K562 (cell line): ENCODE measurements at regions not wholly inside any gene's neighbourhood (a gene's known extent, or its start where the extent isn't known, plus 50 kb on each side); places are given as distances from the start of the nearest gene placed in this dataset.

Source experiments
- ATAC-seq: fragments of 200-7000 bp; cut with Tn5 transposase; 3 replicates; pipeline ENCODE4 v1.9.1; 2020; ENCODE audit warnings: moderate library complexity
- BruUV-seq: library from RNA; stranded (reverse); fragments of 400-500 nt; replicated peaks from 2 replicates; lab custom pipeline; 2021; lab: Mats Ljungman, UMichigan
- CTCF ChIA-PET: fragments of 300-600 bp; formaldehyde crosslinking; extraction: SDS; loops from one replicate; lab custom pipeline; 2021; ENCODE audit warnings: low intra/inter-chr PET ratio; lab: Yijun Ruan, JAX
- POLR2A ChIA-PET: fragments of 300-600, 350-650 bp; sonication (Branson Sonifier 250); formaldehyde crosslinking; extraction: SDS; loops from one replicate; lab custom pipeline; 2021; ENCODE audit warnings: antibody characterized with exemption, inconsistent platforms; lab: Yijun Ruan, JAX
- DNase-seq, 4 experiments: peaks; one replicate each; pipeline versions ENCODE4 v3.0.0 to v3.0.0-alpha.2; 2011 to 2018; ENCODE audit warnings: low spot score in 3 of 4, mixed read lengths in 3 of 4; ENCODE audit errors: extremely low read depth in 1 of 4
- FAIRE-seq: peaks from 2 replicates; lab custom pipeline; 2011; peaks lifted over from hg19 to GRCh38; lab: Jason Lieb, UNC
- H2AFZ ChIP-seq: 2 replicates; pipeline ENCODE4 v1.6.0; 2011; ENCODE audit warnings: low read depth, low read length, control low read depth, inconsistent platforms
- H3K27ac ChIP-seq: fragments of 200-600 bp; 3 replicates; pipeline ENCODE4 v1.8.0; 2011; ENCODE audit warnings: low read depth, mild to moderate bottlenecking, control low read depth, inconsistent platforms, low read length, moderate library complexity, mixed read lengths; ENCODE audit errors: extremely low read depth
- H3K27me3 ChIP-seq, 2 experiments: fragments of 300-600 bp in 1 of 2; 2 replicates in 1 of 2; 3 replicates in 1 of 2; pipeline versions ENCODE4 v1.6.0 to v1.8.0; 2011; ENCODE audit warnings: inconsistent platforms in 2 of 2, low read length in 2 of 2, mild to moderate bottlenecking in 1 of 2, mixed read lengths in 1 of 2, moderate library complexity in 1 of 2; ENCODE audit not compliant: control insufficient read depth in 2 of 2, insufficient read depth in 2 of 2
- H3K36me3 ChIP-seq: fragments of 300-600 bp; 3 replicates; pipeline ENCODE4 v1.8.0; 2011; ENCODE audit warnings: mild to moderate bottlenecking, low read length, inconsistent platforms; ENCODE audit not compliant: control insufficient read depth, insufficient read depth
- H3K4me1 ChIP-seq, 2 experiments: fragments of 200-600 bp in 1 of 2; replicated peaks in 1 of 2; 2 replicates in 1 of 2; 3 replicates in 1 of 2; pipeline versions ENCODE4 v1.5.1 to v1.8.0; 2011; ENCODE audit warnings: inconsistent platforms in 2 of 2, low read length in 2 of 2, mild to moderate bottlenecking in 1 of 2, mixed read lengths in 1 of 2, moderate library complexity in 1 of 2; ENCODE audit not compliant: control insufficient read depth in 2 of 2, insufficient read depth in 2 of 2
- H3K4me2 ChIP-seq: 2 replicates; pipeline ENCODE4 v1.6.1; 2011; ENCODE audit warnings: low read length, control low read depth, inconsistent platforms, mixed read lengths; ENCODE audit not compliant: insufficient read depth
- H3K4me3 ChIP-seq: fragments of 200-600 bp; sonication (generic), shearing (Covaris generic); 2 replicates; pipeline ENCODE4 v1.5.1; 2016; ENCODE audit warnings: control low read depth, inconsistent platforms
- H3K79me2 ChIP-seq: fragments of 200-600 bp; 3 replicates; pipeline ENCODE4 v1.8.0; 2011; ENCODE audit warnings: low read length, inconsistent platforms; ENCODE audit not compliant: control insufficient read depth, insufficient read depth
- H3K9ac ChIP-seq, 2 experiments: 2 replicates each; pipeline versions ENCODE4 v1.6.0 to v1.6.1; 2011; ENCODE audit warnings: low read depth in 2 of 2, low read length in 2 of 2, control low read depth in 1 of 2, inconsistent platforms in 1 of 2, mild to moderate bottlenecking in 1 of 2, mixed read lengths in 1 of 2; ENCODE audit not compliant: insufficient read depth in 1 of 2
- H3K9me1 ChIP-seq: one replicate; pipeline ENCODE4 v1.6.0; 2011; ENCODE audit warnings: inconsistent platforms, mild to moderate bottlenecking, low read length, moderate library complexity; ENCODE audit not compliant: control insufficient read depth, insufficient read depth
- H3K9me3 ChIP-seq: replicated peaks from 2 replicates; pipeline ENCODE4 v1.5.1; 2011; ENCODE audit warnings: low read depth, low read length, inconsistent platforms; ENCODE audit not compliant: control insufficient read depth, insufficient read depth
- H4K20me1 ChIP-seq: replicated peaks from 2 replicates; pipeline ENCODE4 v1.6.1; 2011; ENCODE audit warnings: low read length, inconsistent platforms, mixed read lengths; ENCODE audit not compliant: control insufficient read depth, insufficient read depth
- ARID2 ChIP-seq: fragments of 450-650 bp; IDR thresholded peaks from 2 replicates; pipeline ENCODE4 v1.6.1; 2017; ENCODE audit warnings: antibody characterized with exemption, mild to moderate bottlenecking
- BMI1 ChIP-seq: fragments of 150-350 bp; IDR thresholded peaks from 2 replicates; pipeline ENCODE4 v1.6.1; 2014; ENCODE audit warnings: low read length
- CUX1 ChIP-seq: fragments of 200-800 bp; sonication (Bioruptor generic); IDR thresholded peaks from 2 replicates; pipeline ENCODE4 v1.6.1; 2016; ENCODE audit warnings: missing genetic modification characterization, missing compliant biosample characterization
- FOXJ2 ChIP-seq: fragments of 200-800 bp; sonication (Bioruptor generic); IDR thresholded peaks from 2 replicates; pipeline ENCODE4 v1.6.1; 2016; ENCODE audit warnings: missing genetic modification characterization, missing compliant biosample characterization
- FOXK2 ChIP-seq, 2 experiments: fragments of 450-650 bp; IDR thresholded peaks in 1 of 2; conservative IDR thresholded peaks in 1 of 2; 2 replicates each; pipeline ENCODE4 v1.6.1; 2016; ENCODE audit warnings: low read depth in 2 of 2, mild to moderate bottlenecking in 1 of 2
- GABPA ChIP-seq: fragments of 200-800 bp; sonication (Bioruptor generic); conservative IDR thresholded peaks from 2 replicates; pipeline ENCODE4 v1.6.1; 2016; ENCODE audit warnings: low read depth, missing genetic modification characterization, missing compliant biosample characterization
- MBD2 ChIP-seq: sonication (generic); IDR thresholded peaks from 2 replicates; pipeline ENCODE4 v1.6.1; 2016; ENCODE audit warnings: low read depth, borderline replicate concordance
- MTA2 ChIP-seq: fragments of 450-650 bp; IDR thresholded peaks from 2 replicates; pipeline ENCODE4 v1.6.1; 2016; ENCODE audit warnings: low read depth
- SMARCB1 ChIP-seq: IDR thresholded peaks from 2 replicates; pipeline ENCODE4 v1.6.1; 2011; ENCODE audit warnings: improper control_type of control experiment, low read depth; ENCODE audit not compliant: insufficient read length
- THAP12 ChIP-seq: fragments of 250-450 bp; sonication (Bioruptor Pico); IDR thresholded peaks from 2 replicates; pipeline ENCODE4 v1.9.0; 2021; ENCODE audit warnings: mild to moderate bottlenecking, inconsistent platforms
- ZBTB7A ChIP-seq: IDR thresholded peaks from 2 replicates; pipeline ENCODE4 v1.6.1; 2011; ENCODE audit warnings: low read depth, mild to moderate bottlenecking, low read length, moderate library complexity, borderline replicate concordance; ENCODE audit not compliant: control insufficient read depth
- ZNF143 ChIP-seq: sonication (generic); formaldehyde crosslinking; IDR thresholded peaks from 2 replicates; pipeline ENCODE4 v1.9.0; 2022; ENCODE audit warnings: mild to moderate bottlenecking, missing genetic modification reagents
- ZNF263 ChIP-seq: sonication (generic); formaldehyde crosslinking; IDR thresholded peaks from 2 replicates; pipeline ENCODE4 v1.8.0; 2022; ENCODE audit warnings: mild to moderate bottlenecking, missing genetic modification reagents, borderline replicate concordance
- WGBS: fragments of 100-300 bp; shearing (Covaris generic); methylation state at CpG from one replicate; pipeline ENCODE4 v1.1.6; 2016; ENCODE audit warnings: low coverage, mixed read lengths; ENCODE audit not compliant: insufficient coverage; ENCODE audit errors: missing lambda C conversion rate; 5-methylcytosine and 5-hydroxymethylcytosine counted together
- in situ Hi-C: fragments of 300-500 bp; cut with MboI; formaldehyde crosslinking; loops from 4 replicates; pipeline ENCODE4 v1.15.0; 2018; ENCODE audit warnings: inconsistent platforms, mixed read lengths
- intact Hi-C: fragments of 100-400 bp; cut with micrococcal nuclease; formaldehyde crosslinking; loops from 2 replicates; pipeline ENCODE4 v1.14.2; 2022
- TF ChIP-seq, protein P1 (sequence below): sonication (generic); formaldehyde crosslinking; IDR thresholded peaks from 2 replicates; pipeline ENCODE4 v1.8.1; 2023; ENCODE audit warnings: mild to moderate bottlenecking, missing genetic modification reagents

GRCh38 chr6:88358846-88359245 lies 192.7 kb upstream of the CNR1 start (continued):
- TF ChIP-seq, protein P1, sequence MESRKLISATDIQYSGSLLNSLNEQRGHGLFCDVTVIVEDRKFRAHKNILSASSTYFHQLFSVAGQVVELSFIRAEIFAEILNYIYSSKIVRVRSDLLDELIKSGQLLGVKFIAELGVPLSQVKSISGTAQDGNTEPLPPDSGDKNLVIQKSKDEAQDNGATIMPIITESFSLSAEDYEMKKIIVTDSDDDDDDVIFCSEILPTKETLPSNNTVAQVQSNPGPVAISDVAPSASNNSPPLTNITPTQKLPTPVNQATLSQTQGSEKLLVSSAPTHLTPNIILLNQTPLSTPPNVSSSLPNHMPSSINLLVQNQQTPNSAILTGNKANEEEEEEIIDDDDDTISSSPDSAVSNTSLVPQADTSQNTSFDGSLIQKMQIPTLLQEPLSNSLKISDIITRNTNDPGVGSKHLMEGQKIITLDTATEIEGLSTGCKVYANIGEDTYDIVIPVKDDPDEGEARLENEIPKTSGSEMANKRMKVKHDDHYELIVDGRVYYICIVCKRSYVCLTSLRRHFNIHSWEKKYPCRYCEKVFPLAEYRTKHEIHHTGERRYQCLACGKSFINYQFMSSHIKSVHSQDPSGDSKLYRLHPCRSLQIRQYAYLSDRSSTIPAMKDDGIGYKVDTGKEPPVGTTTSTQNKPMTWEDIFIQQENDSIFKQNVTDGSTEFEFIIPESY (CRISPR knock-in tag), result no peak
- TF ChIP-seq ZNF143 (no peak), ZBTB7A (no peak), MBD2 (no peak), ZNF263 (no peak), FOXK2 (conservative IDR thresholded peaks at IDR 0.05 in 1 of 2, IDR thresholded peaks at IDR 0.05 in 1 of 2; ENCODE audit: low read depth in 2 of 2) (no peak), ARID2 (no peak)

DNA sequence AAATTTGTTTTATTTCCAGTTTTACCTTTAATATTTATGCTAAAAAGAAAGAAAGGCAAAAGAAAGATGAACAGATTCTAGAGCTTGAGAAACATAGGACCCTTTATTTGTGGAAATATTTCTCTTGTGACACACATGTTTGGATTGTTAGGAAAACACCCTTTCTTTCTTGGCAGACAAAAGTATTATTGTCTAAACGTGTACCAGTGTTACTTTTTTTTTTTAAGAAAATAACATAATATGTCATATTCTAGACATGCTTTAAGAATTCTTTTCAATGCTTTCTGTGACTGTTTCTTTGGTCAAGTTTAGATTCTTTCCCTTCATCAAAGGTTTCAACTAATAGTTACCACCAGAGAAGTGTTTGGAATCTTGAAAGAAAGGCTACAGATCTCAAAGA lies 183.4 kb upstream of the CNR1 start:
- POLR2A ChIA-PET, result no interaction called here
- TF ChIP-seq THAP12 (CRISPR knock-in tag), result no peak
- TF ChIP-seq GABPA (tag), result no peak
- no peak for TF ChIP-seq FOXJ2 (tag)
- no peak for TF ChIP-seq SMARCB1
- TF ChIP-seq CUX1 (CRISPR knock-in tag), result no peak
- TF ChIP-seq MTA2, result no peak
- no peak for TF ChIP-seq BMI1

More for the DNA sequence above, 183.4 kb upstream of the CNR1 start:
- Histone ChIP-seq H3K79me2 (no peaks in the 10 kb centered on the region), H3K9ac (no peak overlapping the region), H3K27me3 (no peaks in the 10 kb centered on the region), H3K9me1 (no peaks in the 10 kb centered on the region), H3K4me3 (no peak overlapping the region), H3K27ac (no peak overlapping the region), H3K4me2 (no peak overlapping the region), H2AFZ (no peak overlapping the region), H3K4me1 (no peaks in the 10 kb centered on the region), H4K20me1 (no peaks in the 10 kb centered on the region), H3K9me3 (no peaks in the 10 kb centered on the region), H3K36me3 (no peaks in the 10 kb centered on the region)
- in situ Hi-C loops (no loop called here), intact Hi-C loops (no loop called here)
- 14% methylated on average over 1 of the region's 1 CpG for WGBS
- FAIRE-seq (no peak), ATAC-seq (no peak), DNase-seq (no peak)
- BruUV-seq, result no TSS peak
- CTCF ChIA-PET, result no interaction called here
